HEK293 (cell line): ENCODE measurements at regions not wholly inside any gene's neighbourhood (a gene's known extent, or its start where the extent isn't known, plus 50 kb on each side); places are given as distances from the start of the nearest gene placed in this dataset.
A peak's percentile ranks its signal among the peaks of the same experiment; 100 is the strongest.

Source experiments
- CTCF ChIA-PET: fragments of 350-600 bp; formaldehyde crosslinking; extraction: SDS; loops from one replicate; lab custom pipeline; 2021; ENCODE audit warnings: antibody characterized with exemption; lab: Yijun Ruan, JAX
- POLR2A ChIA-PET: fragments of 300-600 bp; formaldehyde crosslinking; extraction: SDS; loops from one replicate; lab custom pipeline; 2020; ENCODE audit warnings: antibody characterized with exemption, inconsistent platforms; lab: Yijun Ruan, JAX
- H3K27ac ChIP-seq: fragments of 200-500 bp; sonication (Bioruptor generic); 2 replicates; pipeline ENCODE4 v1.5.1; 2014; ENCODE audit warnings: low read depth, low read length, control low read depth, inconsistent platforms; ENCODE audit errors: extremely low read depth
- H3K36me3 ChIP-seq, 2 experiments: fragments of 200-500 bp in 1 of 2; sonication (Bioruptor generic) in 1 of 2; 1 replicate in 1 of 2; 2 replicates in 1 of 2; pipeline ENCODE4 v1.5.1; 2014 to 2017; ENCODE audit warnings: inconsistent platforms in 2 of 2, low read length in 2 of 2; ENCODE audit not compliant: control insufficient read depth in 2 of 2, insufficient read depth in 1 of 2
- H3K4me1 ChIP-seq: fragments of 200-500 bp; sonication (Bioruptor generic); 2 replicates; pipeline ENCODE4 v1.5.1; 2014; ENCODE audit warnings: mild to moderate bottlenecking, low read length, inconsistent platforms; ENCODE audit not compliant: control insufficient read depth, insufficient read depth
- H3K4me3 ChIP-seq: 2 replicates; pipeline ENCODE4 v1.5.1; 2011; ENCODE audit warnings: low read depth, mild to moderate bottlenecking, control low read depth, low read length, moderate library complexity
- H3K9me3 ChIP-seq: fragments of 200-500 bp; sonication (Bioruptor generic); 2 replicates; pipeline ENCODE4 v1.5.1; 2014; ENCODE audit warnings: low read depth, low read length, inconsistent platforms; ENCODE audit not compliant: control insufficient read depth, insufficient read depth
- FEZF1 ChIP-seq: fragments of 450-650 bp; formaldehyde crosslinking; IDR thresholded peaks from 2 replicates; pipeline ENCODE4 v1.5.1; 2016; ENCODE audit warnings: missing biosample characterization, missing genetic modification characterization
- GFI1B ChIP-seq: fragments of 450-650 bp; formaldehyde crosslinking; IDR thresholded peaks from 2 replicates; pipeline ENCODE4 v1.5.1; 2016; ENCODE audit warnings: missing biosample characterization, missing genetic modification characterization
- HOXC10 ChIP-seq: sonication (generic); formaldehyde crosslinking; IDR thresholded peaks from 2 replicates; pipeline ENCODE4 v1.8.1; 2023; ENCODE audit warnings: mild to moderate bottlenecking, missing genetic modification reagents
- KLF9 ChIP-seq: fragments of 450-650 bp; formaldehyde crosslinking; IDR thresholded peaks from 2 replicates; pipeline ENCODE4 v1.5.1; 2016; ENCODE audit warnings: missing biosample characterization, missing genetic modification characterization, low read depth
- OVOL3 ChIP-seq: fragments of 450-650 bp; formaldehyde crosslinking; IDR thresholded peaks from 2 replicates; pipeline ENCODE4 v1.5.1; 2016; ENCODE audit warnings: missing biosample characterization, missing genetic modification characterization
- YY2 ChIP-seq: fragments of 450-650 bp; formaldehyde crosslinking; IDR thresholded peaks from 2 replicates; pipeline ENCODE4 v1.5.1; 2016; ENCODE audit warnings: missing biosample characterization, missing genetic modification characterization
- ZBTB20 ChIP-seq: fragments of 450-650 bp; formaldehyde crosslinking; IDR thresholded peaks from 2 replicates; pipeline ENCODE4 v1.5.1; 2016; ENCODE audit warnings: missing biosample characterization, missing genetic modification characterization
- ZEB2 ChIP-seq: fragments of 450-650 bp; formaldehyde crosslinking; IDR thresholded peaks from 2 replicates; pipeline ENCODE4 v1.5.1; 2016; ENCODE audit warnings: missing biosample characterization, missing genetic modification characterization
- ZIC2 ChIP-seq: fragments of 450-650 bp; formaldehyde crosslinking; IDR thresholded peaks from 2 replicates; pipeline ENCODE4 v1.5.1; 2016; ENCODE audit warnings: missing biosample characterization, missing genetic modification characterization
- ZNF157 ChIP-seq: fragments of 450-650 bp; formaldehyde crosslinking; IDR thresholded peaks from 2 replicates; pipeline ENCODE4 v1.5.1; 2016; ENCODE audit warnings: missing biosample characterization, missing genetic modification characterization
- ZNF19 ChIP-seq: fragments of 450-650 bp; formaldehyde crosslinking; IDR thresholded peaks from 2 replicates; pipeline ENCODE4; 2016; ENCODE audit warnings: missing biosample characterization, missing genetic modification characterization, low read depth
- ZNF2 ChIP-seq: fragments of 450-650 bp; formaldehyde crosslinking; IDR thresholded peaks from 2 replicates; pipeline ENCODE4 v1.5.1; 2016; ENCODE audit warnings: missing biosample characterization, missing genetic modification characterization
- ZNF24 ChIP-seq: fragments of 450-650 bp; formaldehyde crosslinking; IDR thresholded peaks from 2 replicates; pipeline ENCODE4 v1.5.1; 2016; ENCODE audit warnings: missing biosample characterization, missing genetic modification characterization
- ZNF404 ChIP-seq: fragments of 450-650 bp; formaldehyde crosslinking; IDR thresholded peaks from 2 replicates; pipeline ENCODE4 v1.5.1; 2017; ENCODE audit warnings: missing biosample characterization, missing genetic modification characterization
- ZNF426 ChIP-seq: fragments of 450-650 bp; formaldehyde crosslinking; IDR thresholded peaks from 2 replicates; pipeline ENCODE4 v1.5.1; 2017; ENCODE audit warnings: missing biosample characterization, missing genetic modification characterization, mild to moderate bottlenecking, inconsistent platforms, moderate library complexity
- ZNF549 ChIP-seq: fragments of 450-650 bp; IDR thresholded peaks from 2 replicates; pipeline ENCODE4 v1.5.1; 2018; ENCODE audit warnings: missing biosample characterization, missing genetic modification characterization, mild to moderate bottlenecking, inconsistent platforms, moderate library complexity
- ZNF571 ChIP-seq: fragments of 450-650 bp; formaldehyde crosslinking; IDR thresholded peaks from 2 replicates; pipeline ENCODE4 v1.5.0; 2017; ENCODE audit warnings: missing biosample characterization, missing genetic modification characterization
- ZNF610 ChIP-seq: fragments of 450-650 bp; formaldehyde crosslinking; IDR thresholded peaks from 2 replicates; pipeline ENCODE4 v1.5.1; 2016; ENCODE audit warnings: missing biosample characterization, missing genetic modification characterization, borderline replicate concordance
- ZNF701 ChIP-seq: fragments of 450-650 bp; formaldehyde crosslinking; IDR thresholded peaks from 2 replicates; pipeline ENCODE4 v1.5.1; 2016; ENCODE audit warnings: missing biosample characterization, missing genetic modification characterization
- ZNF791 ChIP-seq: fragments of 450-650 bp; formaldehyde crosslinking; IDR thresholded peaks from 2 replicates; pipeline ENCODE4 v1.5.1; 2016; ENCODE audit warnings: missing biosample characterization, missing genetic modification characterization
- ZNF837 ChIP-seq: fragments of 450-650 bp; formaldehyde crosslinking; IDR thresholded peaks from 2 replicates; pipeline ENCODE4 v1.5.1; 2016; ENCODE audit warnings: missing biosample characterization, missing genetic modification characterization
- TF ChIP-seq, protein P1 (sequence below): fragments of 450-650 bp; formaldehyde crosslinking; IDR thresholded peaks from 2 replicates; pipeline ENCODE4 v1.5.1; 2016; ENCODE audit warnings: missing biosample characterization, missing genetic modification characterization
- TF ChIP-seq, protein P2 (sequence below): fragments of 450-650 bp; formaldehyde crosslinking; conservative IDR thresholded peaks from 2 replicates; pipeline ENCODE4 v1.5.1; 2016; ENCODE audit warnings: low read depth, missing biosample characterization, missing genetic modification characterization
- TF ChIP-seq, protein P3 (sequence below): fragments of 450-650 bp; formaldehyde crosslinking; IDR thresholded peaks from 2 replicates; pipeline ENCODE4 v1.5.1; 2016; ENCODE audit warnings: missing biosample characterization, missing genetic modification characterization
- TF ChIP-seq, protein P4 (sequence below): fragments of 450-650 bp; formaldehyde crosslinking; IDR thresholded peaks from 2 replicates; pipeline ENCODE4 v1.5.1; 2016; ENCODE audit warnings: missing biosample characterization, missing genetic modification characterization, borderline replicate concordance

DNA sequence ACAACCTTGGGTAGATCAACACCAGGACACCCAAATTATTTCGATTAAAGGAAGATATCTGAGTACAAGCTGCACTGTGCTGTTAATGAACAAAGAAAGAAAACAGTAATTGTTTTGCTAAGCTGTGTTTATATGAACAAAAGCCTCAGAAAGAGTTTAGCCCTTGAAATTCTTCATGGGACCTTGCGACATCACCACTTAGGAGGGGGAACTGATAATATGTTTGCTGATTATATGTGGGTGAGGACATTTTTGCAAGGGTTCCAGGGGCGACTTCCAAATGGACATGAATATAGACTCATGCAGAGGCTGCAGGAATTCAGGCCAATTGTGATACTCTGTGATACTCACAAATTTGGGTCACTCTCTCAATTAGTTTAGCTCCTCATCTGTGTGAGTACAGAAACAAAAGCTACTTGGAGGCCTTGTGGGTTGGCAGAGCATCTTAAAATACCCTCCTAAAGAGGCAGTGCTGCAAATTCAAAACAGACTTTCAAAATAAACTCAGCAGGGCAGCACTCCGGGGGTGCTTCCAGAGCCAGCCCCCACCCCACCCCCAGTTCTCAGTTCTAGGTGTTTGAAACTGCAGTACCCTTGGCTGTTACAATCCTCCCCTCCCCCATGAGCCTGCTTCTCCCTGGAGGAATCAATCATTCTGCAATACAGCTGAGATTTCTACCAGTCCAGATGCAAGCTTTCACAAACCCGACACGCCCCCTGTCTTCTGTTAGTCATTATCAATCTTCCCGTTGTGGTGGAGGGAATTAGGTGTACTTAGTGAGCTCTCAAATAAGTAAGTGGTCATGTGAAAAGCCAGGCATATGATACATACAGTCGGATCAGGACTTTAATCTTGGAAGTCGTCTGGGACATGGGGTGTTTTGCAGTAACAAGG is 97.0 kb upstream of the MBNL2 start (continued):
- TF ChIP-seq ZNF837 (tag by site-specific recombination) (no peak), ZNF426 (tag by site-specific recombination) (no peak), OVOL3 (no peak), KLF9 (tag by site-specific recombination) (peak; percentile 79), ZNF610 (tag by site-specific recombination) (no peak), ZNF404 (tag by site-specific recombination) (no peak), ZNF701 (tag by site-specific recombination) (no peak), GFI1B (tag by site-specific recombination) (peak; percentile 80; the same call in 1 of the 2 replicates), ZNF2 (tag by site-specific recombination) (peak; percentile 33; the same call in 1 of the 2 replicates), FEZF1 (tag by site-specific recombination) (no peak), ZNF791 (tag by site-specific recombination) (no peak)
- TF ChIP-seq, protein P1, sequence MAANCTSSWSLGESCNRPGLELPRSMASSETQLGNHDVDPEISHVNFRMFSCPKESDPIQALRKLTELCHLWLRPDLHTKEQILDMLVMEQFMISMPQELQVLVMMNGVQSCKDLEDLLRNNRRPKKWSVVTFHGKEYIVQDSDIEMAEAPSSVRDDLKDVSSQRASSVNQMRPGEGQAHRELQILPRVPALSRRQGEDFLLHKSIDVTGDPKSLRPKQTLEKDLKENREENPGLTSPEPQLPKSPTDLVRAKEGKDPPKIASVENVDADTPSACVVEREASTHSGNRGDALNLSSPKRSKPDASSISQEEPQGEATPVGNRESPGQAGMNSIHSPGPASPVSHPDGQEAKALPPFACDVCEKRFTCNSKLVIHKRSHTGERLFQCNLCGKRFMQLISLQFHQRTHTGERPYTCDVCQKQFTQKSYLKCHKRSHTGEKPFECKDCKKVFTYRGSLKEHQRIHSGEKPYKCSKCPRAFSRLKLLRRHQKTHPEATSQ (tag by site-specific recombination): no peak

DNA sequence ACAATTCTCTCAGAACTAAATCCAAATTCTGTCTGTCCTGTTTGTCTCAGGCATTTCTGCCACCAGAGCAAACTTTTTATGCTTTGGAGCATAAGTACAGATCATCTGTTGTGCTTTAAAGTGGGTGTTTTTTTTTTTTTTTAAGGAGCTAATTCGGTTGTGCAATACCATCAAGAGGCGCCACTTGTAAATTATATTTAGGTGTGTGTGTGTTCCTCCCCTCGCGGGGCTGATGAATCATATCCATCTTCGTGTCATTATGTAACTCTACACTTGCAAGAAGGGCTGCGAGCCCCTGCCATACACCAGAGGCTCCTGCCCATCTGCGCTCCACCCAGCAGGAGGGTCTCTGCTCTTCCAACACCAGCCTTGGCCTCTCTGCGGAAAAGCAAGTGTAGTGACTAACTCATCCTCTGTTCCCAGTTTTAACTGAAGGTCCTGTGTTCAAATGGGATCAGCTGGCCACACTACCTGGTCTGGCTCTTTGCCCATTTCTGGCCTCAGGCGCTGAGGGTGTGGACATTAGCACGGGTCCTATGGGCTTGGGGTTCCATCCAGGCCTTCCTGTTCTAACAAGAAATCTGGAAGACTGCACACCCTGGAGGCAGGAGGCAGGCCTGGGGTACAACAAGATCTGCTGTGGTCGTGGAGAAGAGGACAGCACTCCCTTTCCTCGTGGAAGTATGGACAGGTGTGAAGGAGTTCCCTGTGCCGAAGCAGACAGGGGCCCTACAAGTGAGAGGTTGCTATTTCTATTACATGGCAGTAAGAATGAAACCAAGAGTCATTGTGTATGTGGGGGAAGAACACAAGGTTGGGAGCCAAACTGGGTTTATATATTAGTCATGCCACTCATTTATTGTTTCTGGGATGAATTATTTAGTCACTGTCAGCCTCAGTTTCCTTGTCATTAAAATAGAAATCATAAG is 96.1 kb upstream of the MBNL2 start:
- POLR2A ChIA-PET: interaction anchor here (0.7 kb wide), 1 partner anchor 211 kb away, joined by 3 read pairs; no protein-coding TSS in a partner anchor
- no peaks in the 10 kb centered on the region for H3K36me3 ChIP-seq
- CTCF ChIA-PET: interaction anchor here (0.7 to 1.7 kb wide), 4 partner anchors 16 to 34 kb away, joined by 3 to 11 read pairs (median 3); no protein-coding TSS in a partner anchor
- no peak overlapping the region for H3K4me3 ChIP-seq
- no peaks in the 10 kb centered on the region for H3K9me3 ChIP-seq
- H3K4me1 ChIP-seq: peaks cover 13% of the 10 kb centered on the region; the same call in 1 of the 2 replicates
- H3K27ac ChIP-seq: no peak overlapping the region
- TF ChIP-seq, protein P2, sequence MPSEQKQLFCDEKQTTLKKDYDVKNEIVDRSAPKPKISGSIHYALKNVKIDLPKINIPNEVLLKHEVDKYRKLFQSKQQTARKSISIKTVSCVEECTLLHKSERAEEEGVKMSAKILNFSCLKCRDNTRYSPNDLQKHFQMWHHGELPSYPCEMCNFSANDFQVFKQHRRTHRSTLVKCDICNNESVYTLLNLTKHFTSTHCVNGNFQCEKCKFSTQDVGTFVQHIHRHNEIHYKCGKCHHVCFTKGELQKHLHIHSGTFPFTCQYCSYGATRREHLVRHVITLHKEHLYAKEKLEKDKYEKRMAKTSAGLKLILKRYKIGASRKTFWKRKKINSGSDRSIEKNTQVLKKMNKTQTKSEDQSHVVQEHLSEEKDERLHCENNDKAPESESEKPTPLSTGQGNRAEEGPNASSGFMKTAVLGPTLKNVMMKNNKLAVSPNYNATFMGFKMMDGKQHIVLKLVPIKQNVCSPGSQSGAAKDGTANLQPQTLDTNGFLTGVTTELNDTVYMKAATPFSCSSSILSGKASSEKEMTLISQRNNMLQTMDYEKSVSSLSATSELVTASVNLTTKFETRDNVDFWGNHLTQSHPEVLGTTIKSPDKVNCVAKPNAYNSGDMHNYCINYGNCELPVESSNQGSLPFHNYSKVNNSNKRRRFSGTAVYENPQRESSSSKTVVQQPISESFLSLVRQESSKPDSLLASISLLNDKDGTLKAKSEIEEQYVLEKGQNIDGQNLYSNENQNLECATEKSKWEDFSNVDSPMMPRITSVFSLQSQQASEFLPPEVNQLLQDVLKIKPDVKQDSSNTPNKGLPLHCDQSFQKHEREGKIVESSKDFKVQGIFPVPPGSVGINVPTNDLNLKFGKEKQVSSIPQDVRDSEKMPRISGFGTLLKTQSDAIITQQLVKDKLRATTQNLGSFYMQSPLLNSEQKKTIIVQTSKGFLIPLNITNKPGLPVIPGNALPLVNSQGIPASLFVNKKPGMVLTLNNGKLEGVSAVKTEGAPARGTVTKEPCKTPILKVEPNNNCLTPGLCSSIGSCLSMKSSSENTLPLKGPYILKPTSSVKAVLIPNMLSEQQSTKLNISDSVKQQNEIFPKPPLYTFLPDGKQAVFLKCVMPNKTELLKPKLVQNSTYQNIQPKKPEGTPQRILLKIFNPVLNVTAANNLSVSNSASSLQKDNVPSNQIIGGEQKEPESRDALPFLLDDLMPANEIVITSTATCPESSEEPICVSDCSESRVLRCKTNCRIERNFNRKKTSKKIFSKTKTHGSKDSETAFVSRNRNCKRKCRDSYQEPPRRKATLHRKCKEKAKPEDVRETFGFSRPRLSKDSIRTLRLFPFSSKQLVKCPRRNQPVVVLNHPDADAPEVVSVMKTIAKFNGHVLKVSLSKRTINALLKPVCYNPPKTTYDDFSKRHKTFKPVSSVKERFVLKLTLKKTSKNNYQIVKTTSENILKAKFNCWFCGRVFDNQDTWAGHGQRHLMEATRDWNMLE: no peak
- TF ChIP-seq ZNF571 (tag by site-specific recombination): no peak
- peak; percentile 67; the same call in 1 of the 2 replicates for TF ChIP-seq ZEB2 (tag by site-specific recombination)
- no peak for TF ChIP-seq HOXC10
- TF ChIP-seq ZNF549: no peak
- TF ChIP-seq, protein P3, sequence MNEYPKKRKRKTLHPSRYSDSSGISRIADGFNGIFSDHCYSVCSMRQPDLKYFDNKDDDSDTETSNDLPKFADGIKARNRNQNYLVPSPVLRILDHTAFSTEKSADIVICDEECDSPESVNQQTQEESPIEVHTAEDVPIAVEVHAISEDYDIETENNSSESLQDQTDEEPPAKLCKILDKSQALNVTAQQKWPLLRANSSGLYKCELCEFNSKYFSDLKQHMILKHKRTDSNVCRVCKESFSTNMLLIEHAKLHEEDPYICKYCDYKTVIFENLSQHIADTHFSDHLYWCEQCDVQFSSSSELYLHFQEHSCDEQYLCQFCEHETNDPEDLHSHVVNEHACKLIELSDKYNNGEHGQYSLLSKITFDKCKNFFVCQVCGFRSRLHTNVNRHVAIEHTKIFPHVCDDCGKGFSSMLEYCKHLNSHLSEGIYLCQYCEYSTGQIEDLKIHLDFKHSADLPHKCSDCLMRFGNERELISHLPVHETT: peak; percentile 45; the same call in 1 of the 2 replicates
- no peak for TF ChIP-seq ZNF610 (tag by site-specific recombination)
- peak; percentile 16; the same call in 1 of the 2 replicates for TF ChIP-seq ZIC2 (tag by site-specific recombination)
- no peak for TF ChIP-seq ZNF404 (tag by site-specific recombination)
- no peak for TF ChIP-seq ZNF19 (tag by site-specific recombination)
- 0 out of 2 replicates have a peak, but pooled peaks have one; percentile 49 for TF ChIP-seq ZNF24 (tag by site-specific recombination)
- TF ChIP-seq ZNF157 (tag by site-specific recombination): no peak
- TF ChIP-seq YY2: no peak
- no peak for TF ChIP-seq ZBTB20
- TF ChIP-seq, protein P4, sequence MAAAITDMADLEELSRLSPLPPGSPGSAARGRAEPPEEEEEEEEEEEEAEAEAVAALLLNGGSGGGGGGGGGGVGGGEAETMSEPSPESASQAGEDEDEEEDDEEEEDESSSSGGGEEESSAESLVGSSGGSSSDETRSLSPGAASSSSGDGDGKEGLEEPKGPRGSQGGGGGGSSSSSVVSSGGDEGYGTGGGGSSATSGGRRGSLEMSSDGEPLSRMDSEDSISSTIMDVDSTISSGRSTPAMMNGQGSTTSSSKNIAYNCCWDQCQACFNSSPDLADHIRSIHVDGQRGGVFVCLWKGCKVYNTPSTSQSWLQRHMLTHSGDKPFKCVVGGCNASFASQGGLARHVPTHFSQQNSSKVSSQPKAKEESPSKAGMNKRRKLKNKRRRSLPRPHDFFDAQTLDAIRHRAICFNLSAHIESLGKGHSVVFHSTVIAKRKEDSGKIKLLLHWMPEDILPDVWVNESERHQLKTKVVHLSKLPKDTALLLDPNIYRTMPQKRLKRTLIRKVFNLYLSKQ: no peak
